ENCODE measurements at regions not wholly inside any gene's neighbourhood (a gene's known extent, or its start where the extent isn't known, plus 50 kb on each side); places are given as distances from the start of the nearest gene placed in this dataset.

DNA sequence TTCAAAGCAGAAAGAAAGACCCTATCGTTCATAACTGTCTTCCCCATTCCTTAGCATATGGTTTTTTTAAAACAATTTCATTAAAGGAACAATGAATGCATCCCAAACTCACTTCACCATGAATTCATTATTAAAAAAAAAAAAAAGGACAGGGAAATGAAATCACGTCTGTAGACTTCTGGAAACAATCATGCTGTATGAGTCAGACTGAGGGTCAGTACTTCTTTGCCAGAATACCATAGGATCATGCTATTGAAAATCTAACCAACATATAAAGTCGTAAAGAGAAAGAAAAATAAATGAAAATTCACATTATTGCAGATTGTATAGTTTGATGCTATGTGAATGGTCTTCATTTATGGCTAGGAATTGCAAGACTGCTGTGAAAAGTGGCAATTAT, 144.4 kb downstream of the PCDH18 start:
- TF ChIP-seq, protein P1, sequence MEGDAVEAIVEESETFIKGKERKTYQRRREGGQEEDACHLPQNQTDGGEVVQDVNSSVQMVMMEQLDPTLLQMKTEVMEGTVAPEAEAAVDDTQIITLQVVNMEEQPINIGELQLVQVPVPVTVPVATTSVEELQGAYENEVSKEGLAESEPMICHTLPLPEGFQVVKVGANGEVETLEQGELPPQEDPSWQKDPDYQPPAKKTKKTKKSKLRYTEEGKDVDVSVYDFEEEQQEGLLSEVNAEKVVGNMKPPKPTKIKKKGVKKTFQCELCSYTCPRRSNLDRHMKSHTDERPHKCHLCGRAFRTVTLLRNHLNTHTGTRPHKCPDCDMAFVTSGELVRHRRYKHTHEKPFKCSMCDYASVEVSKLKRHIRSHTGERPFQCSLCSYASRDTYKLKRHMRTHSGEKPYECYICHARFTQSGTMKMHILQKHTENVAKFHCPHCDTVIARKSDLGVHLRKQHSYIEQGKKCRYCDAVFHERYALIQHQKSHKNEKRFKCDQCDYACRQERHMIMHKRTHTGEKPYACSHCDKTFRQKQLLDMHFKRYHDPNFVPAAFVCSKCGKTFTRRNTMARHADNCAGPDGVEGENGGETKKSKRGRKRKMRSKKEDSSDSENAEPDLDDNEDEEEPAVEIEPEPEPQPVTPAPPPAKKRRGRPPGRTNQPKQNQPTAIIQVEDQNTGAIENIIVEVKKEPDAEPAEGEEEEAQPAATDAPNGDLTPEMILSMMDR (IDR thresholded peaks at IDR 0.05) = no peak
- TF ChIP-seq EZH2 (IDR thresholded peaks at IDR 0.05; ENCODE audit: borderline replicate concordance, insufficient read depth, low read depth, low read length, poor library complexity, severe bottlenecking) = no peak
